H9 (cell line): ENCODE measurements at regions not wholly inside any gene's neighbourhood (a gene's known extent, or its start where the extent isn't known, plus 50 kb on each side); places are given as distances from the start of the nearest gene placed in this dataset.

ENCODE experiments used
- DNase-seq: peaks from one replicate; pipeline ENCODE4 v3.0.0-alpha.2; 2017
- H2AFZ ChIP-seq: one replicate; pipeline ENCODE4 v1.6.1; 2013; ENCODE audit warnings: mild to moderate bottlenecking, low read length, control low read depth, moderate library complexity
- H2AK5ac ChIP-seq: 2 replicates; pipeline ENCODE4 v1.6.1; 2013; ENCODE audit warnings: low read length, control low read depth, mixed read lengths; ENCODE audit not compliant: insufficient read length
- H2BK120ac ChIP-seq: one replicate; pipeline ENCODE4 v1.6.1; 2013; ENCODE audit warnings: low read depth, mild to moderate bottlenecking, low read length, control low read depth, inconsistent platforms; ENCODE audit not compliant: poor library complexity, severe bottlenecking
- H2BK12ac ChIP-seq: 2 replicates; pipeline ENCODE4 v1.6.1; 2013; ENCODE audit warnings: low read length, control low read depth, mixed read lengths, low read depth; ENCODE audit not compliant: insufficient read length
- H2BK15ac ChIP-seq: 2 replicates; pipeline ENCODE4 v1.6.1; 2013; ENCODE audit warnings: low read depth, low read length, control low read depth
- H2BK20ac ChIP-seq: one replicate; pipeline ENCODE4 v1.6.1; 2013; ENCODE audit warnings: low read depth, mild to moderate bottlenecking, low read length, control low read depth, inconsistent platforms; ENCODE audit not compliant: poor library complexity, severe bottlenecking
- H2BK5ac ChIP-seq: 2 replicates; pipeline ENCODE4 v1.6.1; 2013; ENCODE audit warnings: low read length, control low read depth, mixed read lengths; ENCODE audit not compliant: insufficient read length
- H3K14ac ChIP-seq: 2 replicates; pipeline ENCODE4 v1.6.1; 2013; ENCODE audit warnings: low read length, control low read depth; ENCODE audit not compliant: insufficient read depth
- H3K18ac ChIP-seq: 2 replicates; pipeline ENCODE4 v1.6.1; 2013; ENCODE audit warnings: low read depth, mild to moderate bottlenecking, mixed read lengths, low read length, control low read depth; ENCODE audit not compliant: insufficient read length
- H3K23ac ChIP-seq: 2 replicates; pipeline ENCODE4 v1.6.1; 2013; ENCODE audit warnings: low read length, control low read depth, mixed read lengths, low read depth; ENCODE audit not compliant: insufficient read length
- H3K23me2 ChIP-seq: 2 replicates; pipeline ENCODE4 v1.6.1; 2013; ENCODE audit warnings: low read depth, mild to moderate bottlenecking, mixed read lengths, low read length, control low read depth; ENCODE audit not compliant: insufficient read length, poor library complexity, severe bottlenecking
- H3K27ac ChIP-seq: 2 replicates; pipeline ENCODE4 v1.5.1; 2013; ENCODE audit warnings: low read length, control low read depth, mixed read lengths, low read depth; ENCODE audit not compliant: insufficient read length
- H3K27me3 ChIP-seq: 2 replicates; pipeline ENCODE4 v1.6.1; 2013; ENCODE audit warnings: low read length, control low read depth, inconsistent platforms; ENCODE audit not compliant: insufficient read depth
- H3K4ac ChIP-seq: 2 replicates; pipeline ENCODE4 v1.6.1; 2013; ENCODE audit warnings: low read depth, mild to moderate bottlenecking, control low read depth, inconsistent platforms, low read length, moderate library complexity
- H3K4me1 ChIP-seq: 2 replicates; pipeline ENCODE4 v1.6.1; 2013; ENCODE audit warnings: low read length, control low read depth, inconsistent platforms; ENCODE audit not compliant: insufficient read depth
- H3K4me2 ChIP-seq: 2 replicates; pipeline ENCODE4 v1.6.1; 2013; ENCODE audit warnings: low read length, control low read depth, mixed read lengths; ENCODE audit not compliant: insufficient read length, insufficient read depth
- H3K56ac ChIP-seq: 2 replicates; pipeline ENCODE4 v1.6.1; 2013; ENCODE audit warnings: low read depth, mild to moderate bottlenecking, mixed read lengths, low read length, control low read depth; ENCODE audit not compliant: insufficient read length
- H3K79me1 ChIP-seq: 2 replicates; pipeline ENCODE4 v1.6.1; 2013; ENCODE audit warnings: low read depth, mild to moderate bottlenecking, moderate library complexity, low read length, control low read depth, inconsistent platforms; ENCODE audit not compliant: insufficient read depth, poor library complexity, severe bottlenecking
- H3K79me2 ChIP-seq: 2 replicates; pipeline ENCODE4 v1.6.1; 2013; ENCODE audit warnings: low read length, control low read depth, inconsistent platforms; ENCODE audit not compliant: insufficient read depth
- H3K9ac ChIP-seq: 2 replicates; pipeline ENCODE4 v1.6.1; 2013; ENCODE audit warnings: low read length, control low read depth, mixed read lengths; ENCODE audit not compliant: insufficient read length; ENCODE audit errors: extremely low read depth
- H3K9me3 ChIP-seq: one replicate; pipeline ENCODE4 v1.6.1; 2013; ENCODE audit warnings: low read depth, low read length, inconsistent platforms; ENCODE audit not compliant: control insufficient read depth
- H3T11ph ChIP-seq: one replicate; pipeline ENCODE4 v1.6.1; 2013; ENCODE audit warnings: mild to moderate bottlenecking, low read length, control low read depth, inconsistent platforms
- H4K20me1 ChIP-seq: one replicate; pipeline ENCODE4 v1.6.1; 2013; ENCODE audit not compliant: control insufficient read depth, insufficient read length, insufficient read depth
- H4K5ac ChIP-seq: 2 replicates; pipeline ENCODE4 v1.6.1; 2013; ENCODE audit warnings: low read depth, mild to moderate bottlenecking, mixed read lengths, low read length, control low read depth; ENCODE audit not compliant: insufficient read length
- H4K8ac ChIP-seq: replicated peaks from 2 replicates; pipeline ENCODE4 v1.6.1; 2013; ENCODE audit warnings: low read length, control low read depth, mixed read lengths, low read depth; ENCODE audit not compliant: insufficient read length
- H4K91ac ChIP-seq: 2 replicates; pipeline ENCODE4 v1.6.1; 2013; ENCODE audit warnings: low read depth, mild to moderate bottlenecking, moderate library complexity, mixed read lengths, low read length, control low read depth; ENCODE audit not compliant: insufficient read length
- H3K27ac Mint-ChIP-seq, 3 experiments: 2 replicates in 2 of 3; 3 replicates in 1 of 3; pipeline ENCODE4 v1.8.0; 2020 to 2021; ENCODE audit warnings: mixed read lengths in 3 of 3, mild to moderate bottlenecking in 1 of 3, moderate library complexity in 1 of 3
- H3K27me3 Mint-ChIP-seq: 2 replicates; pipeline ENCODE4 v1.8.0; 2021; ENCODE audit warnings: low read depth, mild to moderate bottlenecking, moderate library complexity, mixed read lengths
- H3K36me3 Mint-ChIP-seq, 3 experiments: 2 replicates in 2 of 3; 3 replicates in 1 of 3; pipeline ENCODE4 v1.8.0; 2020 to 2021; ENCODE audit warnings: low read depth in 3 of 3, mixed read lengths in 3 of 3; ENCODE audit not compliant: insufficient read depth in 1 of 3
- H3K4me1 Mint-ChIP-seq, 2 experiments: 2 replicates each; pipeline ENCODE4 v1.8.0; 2020; ENCODE audit warnings: mixed read lengths in 2 of 2
- H3K4me3 Mint-ChIP-seq, 2 experiments: 2 replicates in 1 of 2; 3 replicates in 1 of 2; pipeline ENCODE4 v1.8.0; 2020 to 2021; ENCODE audit warnings: mild to moderate bottlenecking in 2 of 2, mixed read lengths in 2 of 2, moderate library complexity in 1 of 2
- H3K9me3 Mint-ChIP-seq, 2 experiments: 2 replicates in 1 of 2; 3 replicates in 1 of 2; pipeline ENCODE4 v1.8.0; 2020; ENCODE audit warnings: mild to moderate bottlenecking in 2 of 2, mixed read lengths in 2 of 2, moderate library complexity in 1 of 2
- CTCF ChIP-seq: fragments of 200-600 bp; sonication (generic); conservative IDR thresholded peaks from 3 replicates; pipeline ENCODE4 v1.8.0; 2021; ENCODE audit warnings: antibody characterized with exemption, mild to moderate bottlenecking
- whole genome bisulfite sequencing: extraction: QIAGEN DNeasy Blood & Tissue Kit; methylation state at CpG from one replicate; pipeline ENCODE4 v1.1.7; 2013; ENCODE audit warnings: missing lambda C conversion rate, low lambda C conversion rate, mixed read lengths; ENCODE audit not compliant: insufficient read length; ENCODE audit errors: extremely low coverage; 5-methylcytosine and 5-hydroxymethylcytosine counted together

- no peak overlapping the region for H2BK120ac ChIP-seq
- no peaks in the 10 kb centered on the region for H3K9me3 Mint-ChIP-seq
- no peak overlapping the region for H3K14ac ChIP-seq
- no peaks in the 10 kb centered on the region for H3K4me1 ChIP-seq
- peaks cover 0 to 33% (median 2%) of the 10 kb centered on the region in 3 experiments; a peak in 5 of 7 replicates for H3K36me3 Mint-ChIP-seq
- H3K27ac ChIP-seq = no peak overlapping the region
- no peak for DNase-seq
- no peak overlapping the region for H4K8ac ChIP-seq
- no peak overlapping the region for H3T11ph ChIP-seq
- H3K9me3 ChIP-seq = no peaks in the 10 kb centered on the region
- no peak overlapping the region for H3K56ac ChIP-seq
- no peak overlapping the region for H2BK20ac ChIP-seq
- TF ChIP-seq CTCF = no peak
- no peak overlapping the region for H3K23ac ChIP-seq
- H2AK5ac ChIP-seq = no peak overlapping the region
- no peak overlapping the region for H4K91ac ChIP-seq
- no peak overlapping the region for H3K9ac ChIP-seq
- peaks cover 6 to 18% of the 10 kb centered on the region in 2 experiments for H3K4me1 Mint-ChIP-seq
- no peak overlapping the region for H3K18ac ChIP-seq
- WGBS = no CpG with 5 or more reads among the region's 13 CpGs
- H4K20me1 ChIP-seq = no peaks in the 10 kb centered on the region
- no peak overlapping the region for H3K4ac ChIP-seq
- no peak overlapping the region for H2BK5ac ChIP-seq
- no peak overlapping the region for H2BK15ac ChIP-seq
- H2BK12ac ChIP-seq = no peak overlapping the region
- H4K5ac ChIP-seq = no peak overlapping the region
- H3K79me2 ChIP-seq = no peaks in the 10 kb centered on the region
- H3K27ac Mint-ChIP-seq = no peak overlapping the region; a peak in 1 of 7 replicates
- peaks cover 4% of the 10 kb centered on the region; the same call in 1 of the 2 replicates for H3K27me3 ChIP-seq
- H3K4me2 ChIP-seq = no peak overlapping the region
- no peak overlapping the region for H3K4me3 Mint-ChIP-seq
- no peak overlapping the region for H2AFZ ChIP-seq
- H3K27me3 Mint-ChIP-seq = no peaks in the 10 kb centered on the region
- peaks cover 2% of the 10 kb centered on the region for H3K79me1 ChIP-seq
- H3K23me2 ChIP-seq = no peaks in the 10 kb centered on the region
Measured at GRCh38 chr4:24337451-24338190, 246.7 kb downstream of the DHX15 start.
